ENCODE measurements at regions not wholly inside any gene's neighbourhood (a gene's known extent, or its start where the extent isn't known, plus 50 kb on each side); places are given as distances from the start of the nearest gene placed in this dataset.
"Not testable (repeated sequence)": the region's sequence is repeated elsewhere in the genome, so short reads cannot be mapped to it uniquely, and the experiment has no call there.

GRCh38 chr13:65353951-65354350, 1876.2 kb downstream of the PCDH9 start:
- H3K27me3 Mint-ChIP-seq (ENCODE audit: low read depth) = no peaks in the 10 kb centered on the region
- ChIA-PET CTCF (no interaction called here), POLR2A (no interaction called here)
- peaks cover 4% of the 10 kb centered on the region; the same call in 1 of the 2 replicates for H3K36me3 Mint-ChIP-seq
- TF ChIP-seq USF1 (CRISPR knock-in tag; IDR thresholded peaks at IDR 0.05) = no peak
- TF ChIP-seq GTF2I (CRISPR knock-in tag; conservative IDR thresholded peaks at IDR 0.05) = no peak
- no peak for TF ChIP-seq AFF4 (CRISPR knock-in tag; IDR thresholded peaks at IDR 0.05; ENCODE audit: borderline replicate concordance)
- no peak for TF ChIP-seq AR (CRISPR knock-in tag; IDR thresholded peaks at IDR 0.05)
- no peak for TF ChIP-seq E2F4 (CRISPR knock-in tag; IDR thresholded peaks at IDR 0.05; ENCODE audit: borderline replicate concordance, low read depth)
- no peak for TF ChIP-seq ATF2 (CRISPR knock-in tag; IDR thresholded peaks at IDR 0.05; ENCODE audit: borderline replicate concordance, low read depth)
- TF ChIP-seq FOXP1 (CRISPR knock-in tag; IDR thresholded peaks at IDR 0.05; ENCODE audit: borderline replicate concordance) = no peak
- no peak overlapping the region for H3K4me3 Mint-ChIP-seq
- H3K4me1 Mint-ChIP-seq = no peaks in the 10 kb centered on the region
- no peak overlapping the region for H3K27ac Mint-ChIP-seq
- DNase-seq (ENCODE audit: low spot score) = no peak
- no peak for ATAC-seq
- H3K9me3 Mint-ChIP-seq = peaks cover 18% of the 10 kb centered on the region

- H3K4me1 Mint-ChIP-seq; POLR2A ChIA-PET; DNase-seq (ENCODE audit: low spot score); H3K36me3 Mint-ChIP-seq; H3K27me3 Mint-ChIP-seq (ENCODE audit: low read depth); H3K27ac Mint-ChIP-seq; H3K4me3 Mint-ChIP-seq; CTCF ChIA-PET: not testable (repeated sequence)
- TF ChIP-seq PRDM15 (CRISPR knock-in tag; IDR thresholded peaks at IDR 0.05) = peak; percentile 97
- ATAC-seq = peak; percentile 71
- peaks cover 15% of the 10 kb centered on the region for H3K9me3 Mint-ChIP-seq
Measured at GRCh38 chr13:65353150-65353549, 1877.0 kb downstream of the PCDH9 start.
